ENCODE measurements at regions not wholly inside any gene's neighbourhood (a gene's known extent, or its start where the extent isn't known, plus 50 kb on each side); places are given as distances from the start of the nearest gene placed in this dataset.

DNA sequence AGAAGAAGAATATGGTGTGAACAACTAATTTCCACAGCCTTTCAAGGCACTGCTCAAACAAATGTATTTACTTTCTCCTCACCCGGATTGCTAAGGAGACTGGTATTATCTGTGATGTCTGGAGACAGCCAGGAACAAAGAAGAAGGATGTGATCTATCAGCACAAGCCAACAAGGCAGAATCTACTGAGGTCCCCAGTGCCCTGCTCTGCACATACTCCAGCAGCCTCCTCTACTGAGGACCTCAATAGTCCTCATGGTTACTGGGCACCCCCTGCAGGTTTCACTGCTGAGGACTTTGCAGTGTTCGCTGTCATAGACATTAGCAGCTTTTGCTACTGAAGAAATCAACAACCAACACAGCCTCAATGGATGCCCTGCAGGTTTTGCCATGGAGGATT lies 930.1 kb downstream of the ADGRL3 start:
- dilution Hi-C loops (cut with HindIII; ENCODE audit: low sequenced_read_pairs, unreplicated experiment) = no loop called here
- Histone ChIP-seq H3K9ac (ENCODE audit: low read depth, low read length) (no peak overlapping the region), H3K18ac (ENCODE audit: low read depth, low read length) (no peak overlapping the region), H2BK120ac (ENCODE audit: low read depth, low read length) (no peak overlapping the region), H2BK20ac (ENCODE audit: low read depth, low read length) (no peak overlapping the region), H3K36me3 (ENCODE audit: control insufficient read depth, insufficient read depth, low read length) (no peaks in the 10 kb centered on the region), H3K27ac (ENCODE audit: insufficient read depth, low read length) (no peak overlapping the region), H2BK15ac (ENCODE audit: low read depth, low read length) (no peak overlapping the region), H2AK9ac (replicated peaks; ENCODE audit: low read depth, low read length, poor library complexity) (no peak overlapping the region), H3K4ac (ENCODE audit: low read depth, low read length) (no peak overlapping the region), H2AFZ (replicated peaks; ENCODE audit: low read length, poor library complexity) (no peak overlapping the region), H4K8ac (ENCODE audit: low read depth in 2 of 2, low read length in 2 of 2) (no peak overlapping the region), H3K4me1 (ENCODE audit: control insufficient read depth, insufficient read depth, low read length) (no peaks in the 10 kb centered on the region), H2AK5ac (ENCODE audit: low read depth, low read length) (no peak overlapping the region), H4K5ac (ENCODE audit: low read depth, low read length) (no peak overlapping the region), H3K79me1 (ENCODE audit: low read depth in 1 of 2, low read length in 2 of 2) (no peaks in the 10 kb centered on the region), H4K91ac (ENCODE audit: insufficient read depth, low read depth, low read length) (no peak overlapping the region), H3K4me3 (ENCODE audit: insufficient read depth, low read depth, low read length) (no peak overlapping the region), H2BK5ac (ENCODE audit: low read depth, low read length, poor library complexity, severe bottlenecking) (no peak overlapping the region), H3K14ac (replicated peaks; ENCODE audit: low read depth, low read length) (no peak overlapping the region), H3K4me2 (ENCODE audit: low read depth, low read length) (no peak overlapping the region), H3K27me3 (ENCODE audit: control insufficient read depth, insufficient read depth, low read length) (no peaks in the 10 kb centered on the region), H3K56ac (ENCODE audit: extremely low read depth, insufficient read depth, low read length) (no peak overlapping the region), H3K9me3 (ENCODE audit: control insufficient read depth, insufficient read depth, low read length) (peaks cover 4% of the 10 kb centered on the region; the same call in 1 of the 2 replicates), H3K23ac (ENCODE audit: low read depth, low read length) (no peak overlapping the region), H3K9me1 (ENCODE audit: insufficient read depth, low read length) (no peaks in the 10 kb centered on the region), H4K20me1 (ENCODE audit: insufficient read depth, low read length) (no peaks in the 10 kb centered on the region)
- ChIA-PET CTCF (no interaction called here), POLR2A (ENCODE audit: unreplicated experiment) (no interaction called here)
- 0% methylated on average over 1 of the region's 2 CpGs; no CpG with 5 or more reads in 1 of the 2 experiments for WGBS, 2 experiments (ENCODE audit: extremely low coverage in 2 of 2, insufficient read length in 1 of 2)
- intact Hi-C loops (cut with micrococcal nuclease) = no loop called here
- in situ Hi-C loops (cut with MboI; ENCODE audit: low sequenced_read_pairs) = no loop called here
- DNase-seq (no peak), ATAC-seq (ENCODE audit: low read depth) (no peak)
- no peak for TF ChIP-seq MXI1 (IDR thresholded peaks at IDR 0.05; ENCODE audit: borderline replicate concordance, low read depth, low read length)
- no peak for TF ChIP-seq ELK1 (IDR thresholded peaks at IDR 0.05; ENCODE audit: borderline replicate concordance, low read depth, low read length)
- TF ChIP-seq CTCF (conservative IDR thresholded peaks at IDR 0.05; ENCODE audit: low read depth, low read length) = no peak
- no peak for TF ChIP-seq RFX5 (IDR thresholded peaks at IDR 0.05; ENCODE audit: low read depth, low read length)
- no TSS peak for BruUV-seq (replicated peaks)

Data from IMR-90 (cell line).